ENCODE measurements at regions not wholly inside any gene's neighbourhood (a gene's known extent, or its start where the extent isn't known, plus 50 kb on each side); places are given as distances from the start of the nearest gene placed in this dataset.

DNA sequence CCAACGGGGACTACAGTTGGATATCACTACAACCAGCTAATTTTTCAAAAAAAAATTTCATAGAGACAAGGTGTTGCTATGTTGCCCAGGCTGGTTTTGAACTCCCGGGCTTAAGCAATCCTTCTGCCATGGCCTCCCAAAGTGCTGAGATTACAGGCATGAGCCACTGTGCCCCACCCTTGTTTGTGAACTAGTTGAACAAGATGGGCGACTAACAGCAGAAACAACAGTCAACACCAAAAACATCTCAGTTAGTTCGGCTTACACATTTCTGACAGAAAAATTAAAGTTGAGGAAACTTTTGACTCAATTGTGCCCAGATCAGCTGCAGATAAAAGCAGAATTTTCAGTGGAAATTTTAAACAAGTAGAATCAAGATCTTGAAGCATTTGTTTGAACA lies 470.1 kb downstream of the TLE4 start:
- TF ChIP-seq, protein P1, sequence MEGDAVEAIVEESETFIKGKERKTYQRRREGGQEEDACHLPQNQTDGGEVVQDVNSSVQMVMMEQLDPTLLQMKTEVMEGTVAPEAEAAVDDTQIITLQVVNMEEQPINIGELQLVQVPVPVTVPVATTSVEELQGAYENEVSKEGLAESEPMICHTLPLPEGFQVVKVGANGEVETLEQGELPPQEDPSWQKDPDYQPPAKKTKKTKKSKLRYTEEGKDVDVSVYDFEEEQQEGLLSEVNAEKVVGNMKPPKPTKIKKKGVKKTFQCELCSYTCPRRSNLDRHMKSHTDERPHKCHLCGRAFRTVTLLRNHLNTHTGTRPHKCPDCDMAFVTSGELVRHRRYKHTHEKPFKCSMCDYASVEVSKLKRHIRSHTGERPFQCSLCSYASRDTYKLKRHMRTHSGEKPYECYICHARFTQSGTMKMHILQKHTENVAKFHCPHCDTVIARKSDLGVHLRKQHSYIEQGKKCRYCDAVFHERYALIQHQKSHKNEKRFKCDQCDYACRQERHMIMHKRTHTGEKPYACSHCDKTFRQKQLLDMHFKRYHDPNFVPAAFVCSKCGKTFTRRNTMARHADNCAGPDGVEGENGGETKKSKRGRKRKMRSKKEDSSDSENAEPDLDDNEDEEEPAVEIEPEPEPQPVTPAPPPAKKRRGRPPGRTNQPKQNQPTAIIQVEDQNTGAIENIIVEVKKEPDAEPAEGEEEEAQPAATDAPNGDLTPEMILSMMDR (IDR thresholded peaks at IDR 0.05), result no peak
- TF ChIP-seq POLR2A (IDR thresholded peaks at IDR 0.05), result no peak
- TF ChIP-seq POLR2AphosphoS5 (IDR thresholded peaks at IDR 0.05; ENCODE audit: insufficient read depth in 1 of 2, low read depth in 1 of 2), result no peak
- intact Hi-C loops (cut with DNase I), result no loop called here
- Histone ChIP-seq H3K4me3 (no peak overlapping the region), H3K27ac (no peak overlapping the region), H3K4me1 (no peaks in the 10 kb centered on the region), H3K9me3 (no peaks in the 10 kb centered on the region), H3K27me3 (no peaks in the 10 kb centered on the region), H3K36me3 (no peaks in the 10 kb centered on the region)
- no peak for DNase-seq (ENCODE audit: extremely low spot score in 2 of 2)

DNA sequence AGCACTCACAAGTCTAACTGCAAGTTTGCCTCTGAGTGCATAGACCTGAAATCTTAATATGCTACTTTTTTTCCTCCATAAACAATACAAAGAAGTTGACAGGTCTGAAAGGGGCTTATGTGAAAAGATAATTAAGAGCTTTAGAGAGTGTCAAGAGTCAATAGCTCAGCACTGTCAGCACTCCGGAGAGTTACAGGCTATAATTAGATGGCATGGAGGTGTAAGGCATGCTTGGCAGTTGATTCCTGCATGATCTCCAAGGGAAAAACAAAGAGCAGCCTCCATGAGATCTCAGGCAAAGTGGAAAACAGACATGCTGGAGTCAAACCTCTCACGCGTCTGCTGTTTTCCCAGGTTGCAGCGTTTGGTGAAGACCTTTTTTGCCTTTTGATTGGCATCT lies 468.7 kb downstream of the TLE4 start:
- intact Hi-C loops (cut with DNase I), result no loop called here
- TF ChIP-seq POLR2A (IDR thresholded peaks at IDR 0.05) (no peak), POLR2AphosphoS5 (IDR thresholded peaks at IDR 0.05; ENCODE audit: insufficient read depth in 1 of 2, low read depth in 1 of 2) (no peak)
- TF ChIP-seq, protein P1 (IDR thresholded peaks at IDR 0.05), result no peak

DNA sequence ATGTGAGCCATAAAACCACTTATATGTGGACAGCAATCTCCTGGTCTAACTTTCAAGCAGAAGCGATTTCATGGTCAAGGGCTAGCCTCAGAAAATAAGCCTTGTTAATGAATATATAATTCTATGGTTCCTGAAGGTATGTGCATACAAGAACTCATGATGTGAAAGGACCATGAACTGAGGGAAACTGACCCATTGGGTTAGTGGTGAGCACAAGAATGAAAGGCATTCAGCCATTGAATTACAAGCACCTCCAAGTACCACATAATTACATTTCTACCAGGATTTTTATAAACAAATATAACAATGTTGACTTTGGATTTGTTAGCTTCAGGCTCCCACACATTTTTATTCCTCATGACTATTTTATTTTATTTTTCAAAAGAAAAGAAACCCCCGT lies 459.0 kb downstream of the TLE4 start:
- no peak for DNase-seq (ENCODE audit: extremely low spot score in 2 of 2)
- intact Hi-C loops (cut with DNase I), result no loop called here
- TF ChIP-seq POLR2A (IDR thresholded peaks at IDR 0.05), result no peak
- TF ChIP-seq, protein P1 (IDR thresholded peaks at IDR 0.05), result no peak
- no peak for TF ChIP-seq POLR2AphosphoS5 (IDR thresholded peaks at IDR 0.05; ENCODE audit: insufficient read depth in 1 of 2, low read depth in 1 of 2)
- no peaks in the 10 kb centered on the region for H3K36me3 ChIP-seq
- H3K4me1 ChIP-seq, result no peaks in the 10 kb centered on the region
- no peak overlapping the region for H3K27ac ChIP-seq
- H3K9me3 ChIP-seq, result no peaks in the 10 kb centered on the region
- H3K27me3 ChIP-seq, result no peaks in the 10 kb centered on the region
- no peak overlapping the region for H3K4me3 ChIP-seq

More for the DNA sequence above, 468.7 kb downstream of the TLE4 start:
- no peaks in the 10 kb centered on the region for H3K27me3 ChIP-seq
- no peak overlapping the region for H3K27ac ChIP-seq
- DNase-seq (ENCODE audit: extremely low spot score in 2 of 2), result no peak
- H3K9me3 ChIP-seq, result no peaks in the 10 kb centered on the region
- H3K4me3 ChIP-seq, result no peak overlapping the region
- H3K4me1 ChIP-seq, result no peaks in the 10 kb centered on the region
- no peaks in the 10 kb centered on the region for H3K36me3 ChIP-seq

DNA sequence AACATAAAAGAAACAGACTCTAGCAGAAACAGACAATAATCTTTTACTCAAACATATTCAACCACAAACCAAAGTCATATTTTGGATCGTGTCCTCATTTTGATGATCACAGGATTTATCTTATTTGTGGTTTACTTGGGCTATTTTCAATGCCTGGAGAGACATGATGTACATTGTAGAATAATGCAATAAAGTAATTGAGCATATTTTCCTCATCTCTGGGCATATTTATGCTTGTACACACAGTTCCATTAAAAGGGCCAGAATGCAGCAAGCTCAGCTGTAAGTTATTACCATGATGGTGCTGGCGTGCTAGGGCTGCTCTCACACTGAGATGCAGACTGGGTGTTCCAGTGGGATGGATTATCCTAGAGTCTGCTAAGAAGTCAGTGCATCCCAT lies 456.7 kb downstream of the TLE4 start:
- intact Hi-C loops (cut with DNase I), result no loop called here
- Histone ChIP-seq H3K36me3 (no peaks in the 10 kb centered on the region), H3K27me3 (no peaks in the 10 kb centered on the region), H3K4me3 (no peak overlapping the region), H3K27ac (no peak overlapping the region), H3K4me1 (no peaks in the 10 kb centered on the region), H3K9me3 (no peaks in the 10 kb centered on the region)
- DNase-seq (ENCODE audit: extremely low spot score in 2 of 2), result no peak
- TF ChIP-seq, protein P1 (IDR thresholded peaks at IDR 0.05), result no peak
- no peak for TF ChIP-seq POLR2AphosphoS5 (IDR thresholded peaks at IDR 0.05; ENCODE audit: insufficient read depth in 1 of 2, low read depth in 1 of 2)
- no peak for TF ChIP-seq POLR2A (IDR thresholded peaks at IDR 0.05)

DNA sequence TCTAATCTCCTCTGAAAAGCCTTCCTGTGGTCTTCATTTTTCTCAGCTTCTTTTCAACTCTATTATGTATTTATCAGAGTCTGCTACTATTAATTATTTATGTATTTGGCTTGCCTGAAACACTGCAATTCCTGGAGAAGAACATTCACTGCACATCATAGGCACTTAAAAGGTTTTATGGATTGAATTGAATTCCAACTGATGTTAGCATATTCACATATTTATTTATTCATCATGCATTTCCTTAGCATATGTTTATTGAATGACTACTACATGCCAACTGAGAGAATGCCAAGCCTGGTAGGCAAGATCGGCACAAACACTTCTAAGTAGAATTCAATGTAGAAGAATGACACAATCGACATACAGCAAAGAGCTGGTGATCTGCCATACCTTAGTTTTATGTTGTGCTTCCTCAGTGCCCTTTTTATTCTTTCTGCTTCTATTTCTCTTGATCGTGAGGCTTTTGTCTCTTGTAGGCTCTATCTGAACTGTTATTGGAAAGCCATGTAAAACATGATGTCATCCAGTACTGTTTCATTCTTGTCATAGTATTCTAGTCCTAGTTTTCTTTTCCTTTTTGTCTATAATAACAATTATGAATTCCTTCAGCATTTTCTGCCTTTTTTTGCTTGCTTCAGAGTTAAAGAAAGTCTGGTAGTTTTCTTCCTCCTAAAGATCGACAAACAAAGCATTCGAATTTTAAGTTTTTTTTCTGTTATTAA lies 454.2 kb downstream of the TLE4 start:
- intact Hi-C loops (cut with DNase I), result no loop called here
- TF ChIP-seq, protein P1 (IDR thresholded peaks at IDR 0.05), result no peak
- TF ChIP-seq POLR2AphosphoS5 (IDR thresholded peaks at IDR 0.05; ENCODE audit: insufficient read depth in 1 of 2, low read depth in 1 of 2), result no peak
- no peak for TF ChIP-seq POLR2A (IDR thresholded peaks at IDR 0.05)
- Histone ChIP-seq H3K9me3 (no peaks in the 10 kb centered on the region), H3K4me3 (no peak overlapping the region), H3K4me1 (no peaks in the 10 kb centered on the region), H3K27ac (no peak overlapping the region), H3K36me3 (no peaks in the 10 kb centered on the region), H3K27me3 (no peaks in the 10 kb centered on the region)
- no peak for DNase-seq (ENCODE audit: extremely low spot score in 2 of 2)

All from vagina (tissue), 2 donors.